GM19463 (cell line): ENCODE measurements at regions not wholly inside any gene's neighbourhood (a gene's known extent, or its start where the extent isn't known, plus 50 kb on each side); places are given as distances from the start of the nearest gene placed in this dataset.
"Not testable (repeated sequence)": the region's sequence is repeated elsewhere in the genome, so short reads cannot be mapped to it uniquely, and the experiment has no call there.

Source experiments
- ATAC-seq: cut with Tn5 transposase; IDR thresholded peaks from one replicate; pipeline ENCODE4 v1.9.1; 2021; ENCODE audit warnings: mild to moderate bottlenecking, moderate library complexity; ENCODE audit not compliant: unreplicated experiment

DNA sequence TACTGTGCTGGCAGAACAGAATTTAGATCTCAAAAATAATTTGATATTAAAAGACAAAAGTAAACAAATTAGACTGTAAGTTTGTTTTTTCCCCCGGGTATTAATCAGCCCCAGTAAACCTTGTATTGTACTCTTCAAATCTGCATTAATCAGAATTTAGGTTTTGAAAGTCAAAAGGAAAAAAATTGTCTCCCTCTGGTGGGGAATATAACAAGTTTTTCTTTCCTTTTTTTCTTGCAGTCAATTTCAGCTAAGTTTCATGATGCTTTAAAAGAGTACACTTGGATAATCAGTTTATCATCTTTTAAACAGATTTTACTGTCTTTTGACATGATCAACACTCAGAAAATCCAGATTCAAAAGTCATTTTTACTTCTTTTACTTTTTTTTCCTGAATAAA is 134.5 kb upstream of the PKN2 start:
- no peak for ATAC-seq

DNA sequence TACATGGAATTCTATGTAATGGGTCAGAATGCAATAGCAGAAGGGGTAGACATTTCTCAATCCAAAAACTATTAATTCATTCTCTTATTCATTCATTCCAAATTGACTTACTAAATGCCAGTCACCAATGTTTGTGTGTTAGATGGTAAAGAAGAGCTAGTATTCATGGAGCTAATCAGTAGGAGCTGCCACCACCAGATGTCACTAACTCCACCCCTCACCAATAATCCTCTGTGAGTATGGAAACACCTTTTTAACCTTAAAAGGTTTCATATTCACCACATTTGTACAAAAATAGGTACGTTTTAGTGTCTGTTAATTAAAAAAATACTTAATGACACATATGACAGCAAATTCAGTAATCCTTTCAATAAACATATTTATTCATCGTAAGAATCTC is 131.8 kb upstream of the PKN2 start:
- ATAC-seq = no peak

DNA sequence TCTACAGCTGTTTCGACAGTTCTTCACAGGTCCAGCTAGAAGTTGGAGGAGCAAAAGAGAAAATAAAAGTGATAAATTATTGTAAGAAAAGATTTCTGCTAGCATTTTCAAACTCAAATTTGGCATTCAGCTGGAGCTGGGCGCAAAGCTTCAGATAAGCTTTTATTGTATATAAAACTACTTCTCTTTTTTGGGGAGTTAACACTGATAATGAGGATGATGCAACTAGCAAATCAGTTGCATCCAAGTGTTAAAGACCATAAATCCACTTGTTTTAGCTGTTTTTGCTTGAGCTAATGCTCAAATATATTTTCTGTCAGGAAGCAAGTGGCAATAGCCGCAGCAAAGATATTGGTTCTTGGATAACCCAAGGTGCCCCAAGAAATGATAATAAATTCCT is 127.1 kb upstream of the PKN2 start:
- no peak for ATAC-seq

DNA sequence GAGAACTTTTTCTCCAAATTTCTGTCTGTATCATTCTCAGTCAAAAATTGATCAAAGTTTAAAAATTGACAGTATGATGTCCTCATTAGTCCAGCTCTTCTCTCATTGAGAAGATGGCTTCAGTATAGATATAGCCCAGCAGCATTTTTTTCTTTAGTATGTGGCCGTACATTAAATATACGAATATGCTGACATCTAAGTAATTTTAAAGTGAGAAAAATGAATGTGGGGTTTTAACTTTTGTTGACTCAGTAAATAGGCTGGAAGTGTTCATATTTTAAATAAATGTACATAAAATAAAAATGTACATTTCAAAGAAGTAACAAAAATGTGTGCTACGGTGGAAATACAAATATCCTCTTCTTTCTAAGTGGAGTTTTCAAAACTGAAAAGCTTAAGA is 123.5 kb upstream of the PKN2 start:
- no peak for ATAC-seq

DNA sequence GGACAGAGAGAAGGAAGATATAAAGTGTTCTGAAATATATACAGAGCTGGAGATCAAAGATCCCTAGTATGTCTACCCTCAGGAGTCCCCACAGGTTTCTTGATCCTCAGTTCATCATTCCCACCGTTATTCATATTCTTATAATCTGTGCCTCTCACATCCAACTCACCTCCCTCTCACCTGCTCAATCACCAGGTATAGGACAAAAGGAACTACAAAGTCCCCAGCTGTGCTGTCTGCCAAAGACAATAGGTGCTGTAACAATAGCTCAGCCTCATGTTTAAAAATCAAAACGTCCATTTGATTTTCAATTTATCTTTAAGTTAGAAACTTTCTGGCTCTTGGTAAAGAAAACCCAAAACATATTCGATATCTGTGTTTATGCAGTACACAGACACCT is 121.1 kb upstream of the PKN2 start:
- ATAC-seq = no peak

DNA sequence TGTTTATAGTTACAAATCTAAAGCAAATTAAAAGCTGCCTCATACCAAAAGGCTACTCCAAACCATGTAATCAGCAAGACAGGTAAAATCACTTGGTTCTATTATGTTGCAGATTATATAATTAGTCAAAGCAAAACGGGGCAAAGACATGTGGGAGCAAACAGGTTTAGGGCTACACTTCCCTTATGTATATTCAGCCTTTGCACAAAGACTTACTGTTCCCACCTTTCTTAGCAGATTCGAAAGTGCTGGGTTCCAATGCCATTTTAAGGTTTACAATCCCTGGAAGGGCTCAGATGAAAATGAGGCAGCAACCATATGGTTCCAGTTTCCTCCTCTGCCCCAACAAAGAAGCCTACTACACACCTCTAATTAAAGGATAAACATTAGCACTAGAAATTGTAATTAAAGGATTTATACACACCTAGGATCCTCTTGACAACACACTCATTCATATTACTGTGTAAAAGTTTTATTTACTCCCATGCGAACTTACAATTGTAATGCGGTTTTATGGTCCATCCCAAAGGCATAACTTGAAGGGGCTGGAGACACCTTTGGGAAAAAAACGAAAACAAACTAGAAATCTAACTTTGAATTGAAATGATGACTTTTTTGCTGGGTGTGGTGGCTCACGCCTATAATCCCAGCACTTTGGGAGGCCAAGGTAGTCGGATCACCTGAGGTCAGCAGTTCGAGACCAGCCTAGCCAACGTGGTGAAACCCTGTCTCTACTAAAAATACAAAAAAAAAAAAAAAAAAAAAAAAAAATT is 117.3 kb upstream of the PKN2 start:
- ATAC-seq = no peak

DNA sequence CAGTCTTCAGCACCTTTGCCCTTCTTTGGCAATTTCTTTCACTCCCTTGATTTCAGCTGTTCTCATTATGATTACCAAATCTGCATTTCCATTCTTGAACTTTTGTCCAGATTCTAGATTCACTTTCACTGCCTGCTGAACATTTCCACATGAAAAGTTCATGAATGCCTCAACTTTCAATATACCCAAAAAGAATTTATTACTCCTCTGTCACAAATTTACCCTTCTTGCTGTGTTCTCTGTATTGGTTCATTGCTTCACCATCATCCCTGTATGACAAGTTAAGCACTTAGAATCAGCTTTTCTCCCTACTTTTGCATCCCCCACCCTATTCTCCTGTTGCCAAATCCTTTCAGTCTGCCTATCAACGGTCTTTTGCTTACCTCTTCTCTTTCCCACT is 112.6 kb upstream of the PKN2 start:
- ATAC-seq = no peak

DNA sequence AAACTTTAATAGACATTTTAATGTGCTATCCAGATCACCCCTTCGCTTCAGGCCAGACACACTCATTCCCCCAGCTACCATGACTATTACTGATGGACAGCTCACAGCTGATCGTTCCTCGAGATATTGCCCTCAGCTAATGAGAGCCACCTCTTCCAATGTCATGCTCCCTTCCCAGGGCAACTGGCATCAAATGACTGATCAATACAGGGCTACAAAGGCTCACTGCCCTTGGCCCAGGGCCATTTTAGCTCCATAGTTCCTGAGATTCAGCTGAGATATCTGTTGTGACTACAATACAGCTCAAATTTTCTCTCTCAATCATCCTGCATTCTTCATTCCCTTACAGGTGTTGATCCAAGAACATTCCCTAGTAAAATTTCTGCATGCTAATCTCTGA is 104.5 kb upstream of the PKN2 start:
- no peak for ATAC-seq

DNA sequence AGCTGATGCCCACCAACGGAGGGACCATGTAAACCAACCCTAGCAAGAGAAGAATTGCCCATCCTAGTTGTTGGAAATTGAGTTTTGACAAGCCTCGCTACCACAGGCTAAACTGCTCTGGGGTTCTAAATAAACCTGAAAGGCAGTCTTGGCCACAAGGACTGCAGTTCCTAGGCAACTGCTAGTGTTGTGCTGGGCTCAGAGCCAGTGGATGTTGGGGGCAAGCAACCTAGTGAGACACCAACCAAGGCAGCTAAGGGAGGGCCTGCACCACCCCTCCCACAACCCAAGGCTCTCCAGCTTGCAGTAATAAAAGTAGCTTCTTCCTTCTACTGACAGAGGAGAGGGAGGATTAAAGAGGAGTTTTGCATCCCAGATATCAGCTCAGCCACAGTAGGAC is 102.4 kb upstream of the PKN2 start:
- no peak for ATAC-seq

DNA sequence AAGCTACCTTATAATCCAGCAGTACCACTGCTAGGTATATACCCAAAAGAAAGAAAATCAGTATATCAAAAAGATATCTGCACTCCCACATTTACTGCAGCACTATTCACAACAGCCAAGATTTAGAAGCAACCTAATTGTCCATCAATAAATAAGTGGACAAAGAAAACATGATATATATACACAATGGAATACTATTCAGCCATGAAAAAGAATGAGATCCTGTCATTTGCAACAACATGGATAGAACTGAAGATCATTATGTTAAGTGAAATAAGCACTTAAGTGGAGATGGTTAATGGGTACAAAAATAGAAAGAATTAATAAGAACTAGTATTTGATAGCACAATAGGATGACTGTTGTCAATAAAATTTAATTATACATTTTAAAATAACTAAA is 90.7 kb upstream of the PKN2 start:
- no peak for ATAC-seq

DNA sequence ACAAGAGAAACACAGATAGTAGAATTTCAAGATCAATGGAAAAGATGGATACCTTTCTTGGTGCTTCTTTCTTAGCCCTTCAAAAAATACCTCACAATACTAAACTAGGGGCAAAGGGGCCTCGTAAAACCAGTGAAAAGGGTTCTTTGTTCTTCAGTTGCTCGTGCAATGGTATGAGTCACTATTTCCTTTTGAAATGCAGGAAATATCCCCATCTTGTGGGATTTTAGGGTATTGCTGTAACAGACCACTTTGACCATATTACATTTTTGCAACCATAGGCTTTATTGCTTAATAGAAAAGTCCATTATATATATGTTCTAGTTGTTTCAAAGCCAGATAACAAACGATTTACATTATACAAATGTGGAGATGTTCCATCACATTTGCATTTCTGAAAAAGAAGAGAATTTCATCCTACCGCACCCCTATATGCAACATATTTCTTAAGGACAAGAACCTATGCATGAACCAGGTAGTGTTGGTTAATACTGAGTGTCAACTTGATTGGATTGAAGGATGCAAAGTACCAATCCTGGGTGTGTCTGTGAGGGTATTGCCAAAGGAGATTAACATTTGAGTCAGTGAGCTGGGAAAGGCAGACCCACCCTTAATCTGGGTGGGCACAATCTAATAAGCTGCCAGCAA is 88.6 kb upstream of the PKN2 start:
- ATAC-seq = peak; percentile 54

DNA sequence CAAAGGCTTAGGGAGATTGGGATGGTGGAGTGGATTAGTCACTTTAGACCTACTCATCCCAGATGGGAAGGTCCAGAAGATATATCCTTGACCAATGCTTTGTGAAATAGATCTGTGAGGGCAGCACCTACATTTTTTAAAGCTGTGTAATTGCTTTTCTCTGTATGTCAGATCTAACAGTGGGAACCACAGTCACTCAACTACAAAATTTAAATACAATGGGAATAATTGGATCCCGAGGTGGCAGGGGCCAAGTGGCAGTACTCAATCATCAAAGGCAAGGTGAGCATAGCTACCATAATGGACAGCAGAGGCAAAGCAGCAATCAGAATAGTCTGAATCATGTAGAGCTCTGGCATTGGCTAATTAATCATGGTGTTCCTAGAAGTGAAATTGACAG is 86.1 kb upstream of the PKN2 start:
- not testable (repeated sequence) for ATAC-seq

DNA sequence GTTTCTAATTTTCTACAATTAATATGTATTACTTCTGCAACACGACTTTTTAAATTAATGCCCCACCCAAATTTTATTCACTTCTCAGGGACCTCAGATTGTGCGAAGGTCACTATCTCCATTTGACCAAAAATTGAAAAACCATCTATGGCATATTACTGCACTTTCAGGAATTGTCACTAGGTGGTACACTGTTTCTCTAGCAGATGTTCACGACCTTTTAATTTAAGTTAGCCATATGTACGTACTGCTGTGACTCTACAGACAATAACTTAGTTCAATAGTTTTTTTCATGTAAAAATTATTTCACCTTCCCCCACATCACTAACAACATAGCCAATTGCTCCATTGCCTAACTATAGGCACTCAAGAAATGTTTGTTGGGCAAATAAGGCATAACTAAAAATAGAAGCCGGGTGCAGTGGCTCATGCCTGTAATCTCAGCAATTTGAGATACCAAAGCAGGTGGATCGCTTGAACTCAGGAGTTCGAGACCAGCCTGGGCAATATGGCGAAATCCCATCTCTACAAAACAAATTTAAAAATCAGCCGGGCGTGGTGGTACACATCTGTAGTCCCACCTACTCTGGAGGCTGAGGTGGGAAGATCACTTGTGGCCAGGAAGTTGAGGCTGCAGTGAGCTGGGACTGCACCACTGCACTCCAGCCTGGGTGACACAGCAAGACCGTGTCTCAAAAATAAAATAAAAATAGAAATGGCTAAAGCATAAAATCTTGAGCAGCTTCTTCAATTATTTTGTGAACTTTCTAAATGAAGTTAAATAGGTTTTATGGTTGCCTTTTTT is 75.7 kb upstream of the PKN2 start:
- ATAC-seq = peak; percentile 74

DNA sequence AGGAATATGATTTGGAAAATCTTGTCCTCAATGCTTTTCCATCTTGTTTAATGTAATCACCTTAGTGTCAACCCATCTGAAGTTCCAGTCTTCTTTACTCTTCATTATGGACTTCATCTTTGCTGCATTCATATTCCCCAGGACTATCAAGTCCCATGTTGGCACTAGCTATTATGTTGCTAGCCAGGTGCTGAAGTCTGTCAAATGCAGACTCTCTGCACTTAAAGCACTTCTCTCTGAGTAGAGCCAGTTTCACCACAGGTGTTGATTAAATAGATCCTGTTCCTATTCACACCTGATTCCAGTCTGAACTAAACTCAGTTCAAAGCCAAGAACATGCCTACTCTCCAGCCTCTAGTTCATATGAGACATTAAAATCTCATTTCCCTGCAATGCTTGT is 75.0 kb upstream of the PKN2 start:
- ATAC-seq = no peak

DNA sequence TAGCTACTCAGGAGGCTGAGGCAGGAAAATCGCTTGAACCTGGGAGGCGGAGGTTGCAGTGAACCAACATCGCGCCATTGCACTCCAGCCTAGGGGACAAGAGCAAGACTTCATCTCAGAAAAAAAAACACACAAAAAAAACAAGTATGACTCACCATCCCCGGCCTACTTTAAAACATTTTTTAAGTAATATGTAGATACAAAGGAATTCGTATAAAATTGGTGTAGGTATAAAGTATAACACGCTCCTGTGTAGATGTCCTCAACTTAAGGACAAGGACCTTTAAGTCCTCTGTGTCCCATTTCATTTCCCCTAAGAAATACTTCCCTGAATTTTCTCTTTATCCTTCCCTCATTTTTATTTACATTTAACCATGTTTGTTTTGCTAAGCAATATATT is 73.4 kb upstream of the PKN2 start:
- no peak for ATAC-seq

DNA sequence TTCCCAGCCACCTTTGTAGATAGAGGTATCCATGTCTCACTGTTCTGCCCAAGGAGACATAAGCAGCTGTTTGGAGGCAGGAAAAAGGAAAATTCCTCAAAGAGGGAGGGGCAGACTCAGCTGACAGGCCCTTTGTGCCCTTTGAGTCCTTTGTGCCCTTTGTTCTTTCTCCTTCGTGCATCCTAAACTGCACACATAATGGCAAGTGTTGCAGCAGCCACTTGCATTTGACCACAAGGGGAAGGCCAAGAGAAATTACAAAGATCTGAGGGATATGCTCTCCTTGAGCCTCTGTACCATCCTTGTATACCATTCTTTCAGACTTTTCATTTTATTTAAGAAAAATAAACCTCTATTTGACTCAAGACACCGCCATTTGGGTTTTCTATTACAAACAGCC is 71.8 kb upstream of the PKN2 start:
- ATAC-seq = no peak

DNA sequence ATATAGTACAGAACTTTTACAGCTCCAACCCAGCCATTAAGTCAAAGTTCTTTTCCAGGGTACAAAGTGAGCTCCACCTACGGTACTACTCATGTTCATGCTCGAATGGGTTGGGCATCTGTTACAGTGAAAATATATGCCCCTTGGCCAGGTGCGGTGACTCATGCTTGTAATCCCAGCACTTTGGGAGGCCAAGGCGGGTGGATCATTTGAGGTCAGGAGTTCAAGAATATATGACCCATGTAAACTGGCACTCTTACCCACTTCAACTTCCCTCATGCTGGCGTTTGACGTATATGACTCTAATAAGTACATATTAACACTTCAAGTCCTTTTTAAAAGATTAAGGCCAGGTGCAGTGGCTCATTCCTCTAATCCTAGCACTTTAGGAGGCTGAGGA is 71.3 kb upstream of the PKN2 start:
- ATAC-seq = no peak

DNA sequence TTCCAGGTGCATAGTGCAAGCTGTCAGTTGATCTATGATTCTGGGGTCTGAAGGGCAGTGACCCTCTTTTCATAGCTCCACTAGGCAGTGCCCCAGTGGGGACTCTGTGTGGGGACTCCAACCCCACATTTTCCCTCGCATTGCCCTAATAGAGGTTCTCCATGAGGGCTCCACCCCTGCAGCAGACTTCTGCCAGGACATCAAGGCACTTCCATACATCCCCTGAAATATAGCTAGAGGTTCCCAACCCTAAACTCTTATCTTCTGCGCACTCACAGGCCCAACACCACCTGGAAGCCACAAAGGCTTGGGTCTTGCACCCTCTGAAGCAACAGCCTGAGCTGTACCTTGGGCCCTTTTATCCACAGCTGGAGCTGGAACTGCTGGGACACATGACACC is 65.7 kb upstream of the PKN2 start:
- ATAC-seq = no peak

DNA sequence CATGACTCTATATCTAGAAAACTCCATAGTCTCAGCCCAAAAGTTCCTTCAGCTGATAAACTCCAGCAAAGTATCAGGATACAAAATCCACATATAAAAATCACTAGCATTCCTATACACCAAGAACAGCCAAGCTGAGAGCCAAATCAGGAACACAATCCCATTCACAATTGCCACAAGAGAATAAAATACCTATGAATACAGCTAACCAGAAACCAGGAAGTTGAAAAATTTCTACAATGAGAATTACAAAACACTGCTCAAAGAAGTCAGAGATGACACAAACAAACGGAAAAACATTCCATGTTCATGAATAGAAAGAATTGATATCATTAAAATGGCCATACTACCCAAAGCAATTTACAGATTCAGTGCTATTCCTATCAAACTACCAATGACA is 61.0 kb upstream of the PKN2 start:
- ATAC-seq = not testable (repeated sequence)
